ENCODE measurements at regions not wholly inside any gene's neighbourhood (a gene's known extent, or its start where the extent isn't known, plus 50 kb on each side); places are given as distances from the start of the nearest gene placed in this dataset.
"Not testable (repeated sequence)": the region's sequence is repeated elsewhere in the genome, so short reads cannot be mapped to it uniquely, and the experiment has no call there.

GRCh38 chr4:171266671-171267070 is 546.5 kb upstream of the GALNTL6 start:
- no peak for DNase-seq
- no peaks in the 10 kb centered on the region for H3K4me1 ChIP-seq
- H3K36me3 ChIP-seq = no peaks in the 10 kb centered on the region
- no peaks in the 10 kb centered on the region for H3K9me3 ChIP-seq (replicated peaks)
- H3K27ac ChIP-seq = no peak overlapping the region
- H3K27me3 ChIP-seq = no peaks in the 10 kb centered on the region
- no peak overlapping the region for H3K4me3 ChIP-seq

GRCh38 chr4:171265190-171265818 is 547.9 kb upstream of the GALNTL6 start:
- Histone ChIP-seq H3K4me3 (no peak overlapping the region), H3K9me3 (replicated peaks) (no peaks in the 10 kb centered on the region), H3K36me3 (no peaks in the 10 kb centered on the region), H3K27ac (no peak overlapping the region), H3K4me1 (no peaks in the 10 kb centered on the region), H3K27me3 (no peaks in the 10 kb centered on the region)
- DNase-seq = no peak

- DNase-seq = no peak
- Histone ChIP-seq H3K4me3 (no peak overlapping the region), H3K27me3 (no peaks in the 10 kb centered on the region), H3K27ac (no peak overlapping the region), H3K4me1 (no peaks in the 10 kb centered on the region), H3K9me3 (replicated peaks) (no peaks in the 10 kb centered on the region), H3K36me3 (no peaks in the 10 kb centered on the region)
These were observed 557.0 kb upstream of the GALNTL6 start for GRCh38 chr4:171256223-171256622.

- no peaks in the 10 kb centered on the region for H3K4me1 ChIP-seq
- no peaks in the 10 kb centered on the region for H3K9me3 ChIP-seq (replicated peaks)
- DNase-seq = no peak
These were observed 566.3 kb upstream of the GALNTL6 start for GRCh38 chr4:171246948-171247347.

GRCh38 chr4:171242831-171243230 is 570.4 kb upstream of the GALNTL6 start:
- H3K27ac ChIP-seq = no peak overlapping the region
- no peaks in the 10 kb centered on the region for H3K36me3 ChIP-seq
- no peaks in the 10 kb centered on the region for H3K4me1 ChIP-seq
- no peaks in the 10 kb centered on the region for H3K27me3 ChIP-seq
- no peak for DNase-seq
- no peak overlapping the region for H3K4me3 ChIP-seq
- no peaks in the 10 kb centered on the region for H3K9me3 ChIP-seq (replicated peaks)

More at GRCh38 chr4:171246948-171247347, 566.3 kb upstream of the GALNTL6 start:
- Histone ChIP-seq H3K27me3 (no peaks in the 10 kb centered on the region), H3K27ac (no peak overlapping the region), H3K4me3 (no peak overlapping the region), H3K36me3 (no peaks in the 10 kb centered on the region)

GRCh38 chr4:171239196-171239595 is 574.0 kb upstream of the GALNTL6 start:
- Histone ChIP-seq H3K9me3 (replicated peaks) (no peaks in the 10 kb centered on the region), H3K27ac (no peak overlapping the region)
- no peak for DNase-seq

GRCh38 chr4:171235521-171235920 is 577.7 kb upstream of the GALNTL6 start:
- Histone ChIP-seq H3K9me3 (replicated peaks) (no peaks in the 10 kb centered on the region), H3K4me1 (no peaks in the 10 kb centered on the region), H3K27ac (no peak overlapping the region)

More at GRCh38 chr4:171239196-171239595, 574.0 kb upstream of the GALNTL6 start:
- Histone ChIP-seq H3K4me1 (no peaks in the 10 kb centered on the region), H3K4me3 (no peak overlapping the region), H3K36me3 (no peaks in the 10 kb centered on the region), H3K27me3 (no peaks in the 10 kb centered on the region)

GRCh38 chr4:171229354-171229753 is 583.9 kb upstream of the GALNTL6 start:
- not testable (repeated sequence) for H3K27me3 ChIP-seq; DNase-seq; H3K27ac ChIP-seq; H3K4me3 ChIP-seq; H3K4me1 ChIP-seq; H3K36me3 ChIP-seq; H3K9me3 ChIP-seq (replicated peaks)

More at GRCh38 chr4:171235521-171235920, 577.7 kb upstream of the GALNTL6 start:
- Histone ChIP-seq H3K4me3 (no peak overlapping the region), H3K36me3 (no peaks in the 10 kb centered on the region), H3K27me3 (no peaks in the 10 kb centered on the region)
- DNase-seq = no peak

GRCh38 chr4:171221181-171221580 is 592.0 kb upstream of the GALNTL6 start:
- no peaks in the 10 kb centered on the region for H3K9me3 ChIP-seq (replicated peaks)
- no peaks in the 10 kb centered on the region for H3K27me3 ChIP-seq
- peak in 1 of 2 experiments; percentile 2 for DNase-seq
- no peak overlapping the region for H3K4me3 ChIP-seq
- no peaks in the 10 kb centered on the region for H3K36me3 ChIP-seq
- H3K27ac ChIP-seq = no peak overlapping the region
- H3K4me1 ChIP-seq = no peaks in the 10 kb centered on the region; the same call in 1 of the 2 replicates

GRCh38 chr4:171203425-171203824 is 609.8 kb upstream of the GALNTL6 start:
- DNase-seq = peak; percentile 9 to 20

GRCh38 chr4:171202908-171203307 is 610.3 kb upstream of the GALNTL6 start:
- no peaks in the 10 kb centered on the region for H3K9me3 ChIP-seq (replicated peaks)
- H3K27ac ChIP-seq = no peak overlapping the region
- H3K4me1 ChIP-seq = no peaks in the 10 kb centered on the region
- no peaks in the 10 kb centered on the region for H3K27me3 ChIP-seq
- H3K36me3 ChIP-seq = no peaks in the 10 kb centered on the region
- no peak overlapping the region for H3K4me3 ChIP-seq
- no peak for DNase-seq

More at GRCh38 chr4:171203425-171203824, 609.8 kb upstream of the GALNTL6 start:
- no peaks in the 10 kb centered on the region for H3K9me3 ChIP-seq (replicated peaks)
- no peak overlapping the region for H3K27ac ChIP-seq
- H3K27me3 ChIP-seq = no peaks in the 10 kb centered on the region
- H3K36me3 ChIP-seq = no peaks in the 10 kb centered on the region
- H3K4me1 ChIP-seq = no peaks in the 10 kb centered on the region
- H3K4me3 ChIP-seq = no peak overlapping the region

- H3K27me3 ChIP-seq = no peaks in the 10 kb centered on the region
- H3K4me3 ChIP-seq = no peak overlapping the region
- no peak overlapping the region for H3K27ac ChIP-seq
- H3K9me3 ChIP-seq (replicated peaks) = no peaks in the 10 kb centered on the region
- peak in 1 of 2 experiments; percentile 1 for DNase-seq
- no peaks in the 10 kb centered on the region for H3K4me1 ChIP-seq
- no peaks in the 10 kb centered on the region for H3K36me3 ChIP-seq
These were observed 626.5 kb upstream of the GALNTL6 start for GRCh38 chr4:171186700-171187099.

- Histone ChIP-seq H3K27me3 (no peaks in the 10 kb centered on the region), H3K27ac (no peak overlapping the region)
- no peak for DNase-seq
These were observed 632.1 kb upstream of the GALNTL6 start for GRCh38 chr4:171181090-171181489.

GRCh38 chr4:171170671-171171070 is 642.5 kb upstream of the GALNTL6 start:
- Histone ChIP-seq H3K4me3 (no peak overlapping the region), H3K27ac (no peak overlapping the region), H3K9me3 (replicated peaks) (no peaks in the 10 kb centered on the region), H3K4me1 (no peaks in the 10 kb centered on the region), H3K27me3 (no peaks in the 10 kb centered on the region), H3K36me3 (no peaks in the 10 kb centered on the region)
- no peak for DNase-seq

More at GRCh38 chr4:171181090-171181489, 632.1 kb upstream of the GALNTL6 start:
- no peak overlapping the region for H3K4me3 ChIP-seq
- H3K4me1 ChIP-seq = no peaks in the 10 kb centered on the region
- H3K9me3 ChIP-seq (replicated peaks) = no peaks in the 10 kb centered on the region
- no peaks in the 10 kb centered on the region for H3K36me3 ChIP-seq

GRCh38 chr4:171169396-171169795 is 643.8 kb upstream of the GALNTL6 start:
- no peak overlapping the region for H3K4me3 ChIP-seq
- H3K4me1 ChIP-seq = no peaks in the 10 kb centered on the region

GRCh38 chr4:171162478-171162877 is 650.7 kb upstream of the GALNTL6 start:
- Histone ChIP-seq H3K4me3 (no peak overlapping the region), H3K36me3 (no peaks in the 10 kb centered on the region), H3K4me1 (no peaks in the 10 kb centered on the region), H3K9me3 (replicated peaks) (no peaks in the 10 kb centered on the region), H3K27ac (no peak overlapping the region), H3K27me3 (no peaks in the 10 kb centered on the region)
- no peak for DNase-seq

More at GRCh38 chr4:171169396-171169795, 643.8 kb upstream of the GALNTL6 start:
- Histone ChIP-seq H3K27ac (no peak overlapping the region), H3K27me3 (no peaks in the 10 kb centered on the region), H3K9me3 (replicated peaks) (no peaks in the 10 kb centered on the region), H3K36me3 (no peaks in the 10 kb centered on the region)
- no peak for DNase-seq

Measured in SJCRH30 (cell line).